Natural killer cell treated with Interleukin-12 subunit alpha and Interleukin-12 subunit beta and Interleukin-15 and Interleukin-18, amount 100 ng/mL, for 72 hours (primary cell): ENCODE measurements at regions not wholly inside any gene's neighbourhood (a gene's known extent, or its start where the extent isn't known, plus 50 kb on each side); places are given as distances from the start of the nearest gene placed in this dataset.
A peak's percentile ranks its signal among the peaks of the same experiment; 100 is the strongest.

Experiments
- ATAC-seq, 2 donors: fragments of 150-1000 bp; cut with Tn5 transposase in 1 of 2; sonication (Bioruptor Pico), chemical (Tn5 transposase) in 1 of 2; 2 replicates each; pipeline ENCODE4 v1.10.0; 2021
- DNase-seq: peaks from one replicate; pipeline ENCODE4 v3.0.0; 2022; ENCODE audit warnings: low spot score
- H3K27ac Mint-ChIP-seq, 2 donors: 1 replicate in 1 of 2; 2 replicates in 1 of 2; pipeline ENCODE4 v1.8.0; 2022; ENCODE audit warnings: mixed read lengths in 2 of 2, mild to moderate bottlenecking in 1 of 2, moderate library complexity in 1 of 2
- H3K27me3 Mint-ChIP-seq, 2 donors: 1 replicate in 1 of 2; 2 replicates in 1 of 2; pipeline ENCODE4 v1.8.0; 2022; ENCODE audit warnings: mixed read lengths in 2 of 2
- H3K36me3 Mint-ChIP-seq: one replicate; pipeline ENCODE4 v1.8.0; 2022; ENCODE audit warnings: mixed read lengths
- H3K4me1 Mint-ChIP-seq, 2 donors: 1 replicate in 1 of 2; 2 replicates in 1 of 2; pipeline ENCODE4 v1.8.0; 2022; ENCODE audit warnings: low read depth in 2 of 2, mixed read lengths in 2 of 2, mild to moderate bottlenecking in 1 of 2
- H3K4me3 Mint-ChIP-seq: one replicate; pipeline ENCODE4 v1.8.0; 2022; ENCODE audit warnings: mixed read lengths
- H3K9me3 Mint-ChIP-seq: 2 replicates; pipeline ENCODE4 v1.8.0; 2022; ENCODE audit warnings: mixed read lengths

GRCh38 chr4:24675721-24676389 lies 91.5 kb upstream of the DHX15 start:
- no peaks in the 10 kb centered on the region for H3K36me3 Mint-ChIP-seq
- no peak overlapping the region for H3K4me3 Mint-ChIP-seq
- H3K4me1 Mint-ChIP-seq: peaks cover 0 to 4% of the 10 kb centered on the region in 2 donors
- no peak for DNase-seq
- H3K27me3 Mint-ChIP-seq: peaks cover 16 to 26% of the 10 kb centered on the region in 2 donors
- ATAC-seq: no peak
- H3K9me3 Mint-ChIP-seq: no peaks in the 10 kb centered on the region
- no peak overlapping the region for H3K27ac Mint-ChIP-seq

- no peak overlapping the region for H3K4me3 Mint-ChIP-seq
- H3K27ac Mint-ChIP-seq: no peak overlapping the region
- no peak for DNase-seq
- H3K36me3 Mint-ChIP-seq: no peaks in the 10 kb centered on the region
- peaks cover 0 to 4% of the 10 kb centered on the region in 2 donors for H3K4me1 Mint-ChIP-seq
- ATAC-seq: no peak
- peaks cover 22 to 27% of the 10 kb centered on the region in 2 donors for H3K27me3 Mint-ChIP-seq
- no peaks in the 10 kb centered on the region for H3K9me3 Mint-ChIP-seq
Measured at GRCh38 chr4:24677909-24678308, 93.6 kb upstream of the DHX15 start.

GRCh38 chr4:24680746-24681448 lies 96.5 kb upstream of the DHX15 start:
- Mint-ChIP-seq H3K9me3 (peaks cover 3% of the 10 kb centered on the region), H3K27ac (peak overlapping the region in 1 of 2 donors; percentile 50), H3K4me3 (no peak overlapping the region), H3K4me1 (peaks cover 0 to 4% of the 10 kb centered on the region in 2 donors), H3K27me3 (peaks cover 25 to 31% of the 10 kb centered on the region in 2 donors), H3K36me3 (no peaks in the 10 kb centered on the region)
- ATAC-seq: peak in 1 of 2 donors; percentile 59
- no peak for DNase-seq

- no peak for ATAC-seq
- Mint-ChIP-seq H3K4me1 (peaks cover 3 to 4% of the 10 kb centered on the region in 2 donors), H3K27ac (no peak overlapping the region), H3K27me3 (peaks cover 20 to 31% of the 10 kb centered on the region in 2 donors), H3K36me3 (no peaks in the 10 kb centered on the region), H3K4me3 (no peak overlapping the region), H3K9me3 (peaks cover 3% of the 10 kb centered on the region)
- DNase-seq: no peak
Measured at GRCh38 chr4:24683116-24683515, 98.8 kb upstream of the DHX15 start.

GRCh38 chr4:24686866-24687692 lies 102.7 kb upstream of the DHX15 start:
- no peak for DNase-seq
- H3K4me1 Mint-ChIP-seq: peaks cover 0 to 3% of the 10 kb centered on the region in 2 donors
- peaks cover 23 to 28% of the 10 kb centered on the region in 2 donors for H3K27me3 Mint-ChIP-seq
- peaks cover 3% of the 10 kb centered on the region for H3K9me3 Mint-ChIP-seq
- no peaks in the 10 kb centered on the region for H3K36me3 Mint-ChIP-seq
- no peak for ATAC-seq
- H3K27ac Mint-ChIP-seq: no peak overlapping the region
- H3K4me3 Mint-ChIP-seq: no peak overlapping the region

GRCh38 chr4:24688453-24688852 lies 104.1 kb upstream of the DHX15 start:
- no peak for ATAC-seq
- H3K36me3 Mint-ChIP-seq: no peaks in the 10 kb centered on the region
- H3K4me3 Mint-ChIP-seq: no peak overlapping the region

GRCh38 chr4:24689212-24689611 lies 104.9 kb upstream of the DHX15 start:
- no peak for DNase-seq
- Mint-ChIP-seq H3K9me3 (no peaks in the 10 kb centered on the region), H3K27ac (no peak overlapping the region), H3K4me1 (peaks cover 0 to 3% of the 10 kb centered on the region in 2 donors), H3K27me3 (peaks cover 18 to 23% of the 10 kb centered on the region in 2 donors), H3K4me3 (no peak overlapping the region), H3K36me3 (no peaks in the 10 kb centered on the region)
- no peak for ATAC-seq

More at GRCh38 chr4:24688453-24688852, 104.1 kb upstream of the DHX15 start:
- Mint-ChIP-seq H3K27ac (no peak overlapping the region), H3K9me3 (peaks cover 2% of the 10 kb centered on the region), H3K4me1 (peaks cover 0 to 3% of the 10 kb centered on the region in 2 donors), H3K27me3 (peaks cover 18 to 25% of the 10 kb centered on the region in 2 donors)
- no peak for DNase-seq

GRCh38 chr4:24690436-24690835 lies 104.9 kb upstream of the SOD3 start:
- DNase-seq: no peak
- no peaks in the 10 kb centered on the region for H3K36me3 Mint-ChIP-seq
- no peak for ATAC-seq
- peaks cover 0 to 3% of the 10 kb centered on the region in 2 donors for H3K4me1 Mint-ChIP-seq
- no peak overlapping the region for H3K4me3 Mint-ChIP-seq
- H3K27ac Mint-ChIP-seq: no peak overlapping the region
- H3K27me3 Mint-ChIP-seq: peaks cover 18 to 20% of the 10 kb centered on the region in 2 donors
- H3K9me3 Mint-ChIP-seq: no peaks in the 10 kb centered on the region

GRCh38 chr4:24693636-24694035 lies 101.7 kb upstream of the SOD3 start:
- Mint-ChIP-seq H3K27ac (no peak overlapping the region), H3K9me3 (no peaks in the 10 kb centered on the region), H3K4me1 (no peaks in the 10 kb centered on the region), H3K27me3 (peaks cover 7 to 14% of the 10 kb centered on the region in 2 donors), H3K36me3 (no peaks in the 10 kb centered on the region), H3K4me3 (no peak overlapping the region)
- ATAC-seq (no peak), DNase-seq (no peak)

- Mint-ChIP-seq H3K4me3 (no peak overlapping the region), H3K9me3 (no peaks in the 10 kb centered on the region), H3K36me3 (no peaks in the 10 kb centered on the region), H3K4me1 (no peaks in the 10 kb centered on the region), H3K27ac (no peak overlapping the region), H3K27me3 (peaks cover 7 to 26% of the 10 kb centered on the region in 2 donors)
- ATAC-seq (no peak), DNase-seq (no peak)
Measured at GRCh38 chr4:24700118-24700517, 95.3 kb upstream of the SOD3 start.

GRCh38 chr4:24701683-24702082 lies 93.7 kb upstream of the SOD3 start:
- H3K4me1 Mint-ChIP-seq: no peaks in the 10 kb centered on the region
- H3K27ac Mint-ChIP-seq: no peak overlapping the region
- no peaks in the 10 kb centered on the region for H3K9me3 Mint-ChIP-seq
- peaks cover 11 to 26% of the 10 kb centered on the region in 2 donors for H3K27me3 Mint-ChIP-seq
- H3K36me3 Mint-ChIP-seq: no peaks in the 10 kb centered on the region
- ATAC-seq (no peak), DNase-seq (no peak)
- no peak overlapping the region for H3K4me3 Mint-ChIP-seq

- DNase-seq: no peak
- Mint-ChIP-seq H3K9me3 (no peaks in the 10 kb centered on the region), H3K27me3 (peaks cover 11 to 30% of the 10 kb centered on the region in 2 donors), H3K4me1 (no peaks in the 10 kb centered on the region), H3K27ac (no peak overlapping the region), H3K36me3 (no peaks in the 10 kb centered on the region), H3K4me3 (no peak overlapping the region)
- ATAC-seq: no peak
Measured at GRCh38 chr4:24702281-24702680, 93.1 kb upstream of the SOD3 start.

GRCh38 chr4:24703298-24703697 lies 92.1 kb upstream of the SOD3 start:
- no peaks in the 10 kb centered on the region for H3K36me3 Mint-ChIP-seq
- no peaks in the 10 kb centered on the region for H3K4me1 Mint-ChIP-seq
- DNase-seq (no peak), ATAC-seq (no peak)
- no peak overlapping the region for H3K4me3 Mint-ChIP-seq
- peaks cover 11 to 35% of the 10 kb centered on the region in 2 donors for H3K27me3 Mint-ChIP-seq
- H3K9me3 Mint-ChIP-seq: no peaks in the 10 kb centered on the region
- no peak overlapping the region for H3K27ac Mint-ChIP-seq

GRCh38 chr4:24704149-24704548 lies 91.2 kb upstream of the SOD3 start:
- Mint-ChIP-seq H3K4me1 (no peaks in the 10 kb centered on the region), H3K27ac (no peak overlapping the region), H3K27me3 (peaks cover 15 to 35% of the 10 kb centered on the region in 2 donors), H3K36me3 (no peaks in the 10 kb centered on the region), H3K4me3 (no peak overlapping the region), H3K9me3 (no peaks in the 10 kb centered on the region)
- DNase-seq (no peak), ATAC-seq (no peak)
